SK-N-SH (cell line): ENCODE measurements at regions not wholly inside any gene's neighbourhood (a gene's known extent, or its start where the extent isn't known, plus 50 kb on each side); places are given as distances from the start of the nearest gene placed in this dataset.

Experiments used
- EZH2phosphoT487 ChIP-seq: fragments of 200-600 bp; sonication (generic); IDR thresholded peaks from 2 replicates; pipeline ENCODE4 v1.6.1; 2017; ENCODE audit warnings: low read depth, mixed run types, mild to moderate bottlenecking, antibody characterized with exemption, moderate library complexity, borderline replicate concordance
- MAX ChIP-seq: IDR thresholded peaks from 2 replicates; pipeline ENCODE4 v1.4.0; 2012; ENCODE audit warnings: low read depth
- TAF1 ChIP-seq: IDR thresholded peaks from 2 replicates; pipeline ENCODE4 v1.6.1; 2012; ENCODE audit warnings: low read depth, mild to moderate bottlenecking, low read length, moderate library complexity, borderline replicate concordance
- TF ChIP-seq, protein P1 (sequence below): fragments of 200-600 bp; sonication (generic); IDR thresholded peaks from 2 replicates; pipeline ENCODE4 v1.6.1; 2017; ENCODE audit warnings: antibody characterized with exemption, mild to moderate bottlenecking, moderate library complexity

GRCh38 chr4:75302648-75303047, 211.6 kb downstream of the RCHY1 start:
- TF ChIP-seq TAF1 (no peak), MAX (no peak), EZH2phosphoT487 (no peak)
- TF ChIP-seq, protein P1, sequence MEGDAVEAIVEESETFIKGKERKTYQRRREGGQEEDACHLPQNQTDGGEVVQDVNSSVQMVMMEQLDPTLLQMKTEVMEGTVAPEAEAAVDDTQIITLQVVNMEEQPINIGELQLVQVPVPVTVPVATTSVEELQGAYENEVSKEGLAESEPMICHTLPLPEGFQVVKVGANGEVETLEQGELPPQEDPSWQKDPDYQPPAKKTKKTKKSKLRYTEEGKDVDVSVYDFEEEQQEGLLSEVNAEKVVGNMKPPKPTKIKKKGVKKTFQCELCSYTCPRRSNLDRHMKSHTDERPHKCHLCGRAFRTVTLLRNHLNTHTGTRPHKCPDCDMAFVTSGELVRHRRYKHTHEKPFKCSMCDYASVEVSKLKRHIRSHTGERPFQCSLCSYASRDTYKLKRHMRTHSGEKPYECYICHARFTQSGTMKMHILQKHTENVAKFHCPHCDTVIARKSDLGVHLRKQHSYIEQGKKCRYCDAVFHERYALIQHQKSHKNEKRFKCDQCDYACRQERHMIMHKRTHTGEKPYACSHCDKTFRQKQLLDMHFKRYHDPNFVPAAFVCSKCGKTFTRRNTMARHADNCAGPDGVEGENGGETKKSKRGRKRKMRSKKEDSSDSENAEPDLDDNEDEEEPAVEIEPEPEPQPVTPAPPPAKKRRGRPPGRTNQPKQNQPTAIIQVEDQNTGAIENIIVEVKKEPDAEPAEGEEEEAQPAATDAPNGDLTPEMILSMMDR, result no peak
